Loucy (cell line): ENCODE measurements at regions not wholly inside any gene's neighbourhood (a gene's known extent, or its start where the extent isn't known, plus 50 kb on each side); places are given as distances from the start of the nearest gene placed in this dataset.

ENCODE experiments used
- EZH2phosphoT487 ChIP-seq: fragments of 200-600 bp; IDR thresholded peaks from 2 replicates; pipeline ENCODE4 v1.6.1; 2018; ENCODE audit warnings: antibody characterized with exemption, mild to moderate bottlenecking, moderate library complexity, borderline replicate concordance
- TF ChIP-seq, protein P1 (sequence below): fragments of 200-600 bp; sonication (generic); conservative IDR thresholded peaks from 2 replicates; pipeline ENCODE4 v1.5.1; 2014; ENCODE audit warnings: mild to moderate bottlenecking, antibody characterized with exemption, low read length

DNA sequence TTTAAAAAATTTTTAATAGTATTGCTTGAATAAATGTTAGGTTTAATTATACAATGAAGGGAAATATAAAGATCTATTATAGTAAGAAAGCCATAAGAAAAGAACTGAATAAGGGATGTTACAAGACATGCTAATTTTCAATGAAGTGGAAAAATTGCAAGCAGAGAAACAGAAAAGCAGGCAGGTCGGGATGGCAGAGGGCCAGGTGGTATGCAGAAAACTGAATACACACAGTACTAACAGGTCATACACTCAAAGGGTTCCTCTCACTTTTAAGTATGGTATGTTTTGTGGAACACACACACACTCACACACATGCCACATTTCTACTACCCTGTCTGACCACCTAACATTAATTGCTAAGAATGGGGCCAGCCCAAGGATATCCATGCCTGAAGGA is 76.7 kb upstream of the DTNA start:
- TF ChIP-seq, protein P1, sequence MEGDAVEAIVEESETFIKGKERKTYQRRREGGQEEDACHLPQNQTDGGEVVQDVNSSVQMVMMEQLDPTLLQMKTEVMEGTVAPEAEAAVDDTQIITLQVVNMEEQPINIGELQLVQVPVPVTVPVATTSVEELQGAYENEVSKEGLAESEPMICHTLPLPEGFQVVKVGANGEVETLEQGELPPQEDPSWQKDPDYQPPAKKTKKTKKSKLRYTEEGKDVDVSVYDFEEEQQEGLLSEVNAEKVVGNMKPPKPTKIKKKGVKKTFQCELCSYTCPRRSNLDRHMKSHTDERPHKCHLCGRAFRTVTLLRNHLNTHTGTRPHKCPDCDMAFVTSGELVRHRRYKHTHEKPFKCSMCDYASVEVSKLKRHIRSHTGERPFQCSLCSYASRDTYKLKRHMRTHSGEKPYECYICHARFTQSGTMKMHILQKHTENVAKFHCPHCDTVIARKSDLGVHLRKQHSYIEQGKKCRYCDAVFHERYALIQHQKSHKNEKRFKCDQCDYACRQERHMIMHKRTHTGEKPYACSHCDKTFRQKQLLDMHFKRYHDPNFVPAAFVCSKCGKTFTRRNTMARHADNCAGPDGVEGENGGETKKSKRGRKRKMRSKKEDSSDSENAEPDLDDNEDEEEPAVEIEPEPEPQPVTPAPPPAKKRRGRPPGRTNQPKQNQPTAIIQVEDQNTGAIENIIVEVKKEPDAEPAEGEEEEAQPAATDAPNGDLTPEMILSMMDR: no peak
- no peak for TF ChIP-seq EZH2phosphoT487
